H1 (cell line): ENCODE measurements at regions not wholly inside any gene's neighbourhood (a gene's known extent, or its start where the extent isn't known, plus 50 kb on each side); places are given as distances from the start of the nearest gene placed in this dataset.

Experiments
- CTCF ChIA-PET: fragments of 300-600 bp; sonication (Branson Sonifier 250); formaldehyde crosslinking; loops from one replicate; lab custom pipeline; 2021; ENCODE audit not compliant: partially characterized antibody; lab: Charles Lee
- POLR2A ChIA-PET: fragments of 300-600 bp; sonication (Branson Sonifier 250); formaldehyde crosslinking; loops from one replicate; lab custom pipeline; 2021; ENCODE audit warnings: inconsistent platforms; ENCODE audit not compliant: partially characterized antibody; lab: Charles Lee
- DNase-seq, 2 experiments: peaks; one replicate each; pipeline versions ENCODE4 v3.0.0 to v3.0.0-alpha.2; 2010 to 2022; ENCODE audit warnings: low spot score in 2 of 2, low read depth in 1 of 2, mixed read lengths in 1 of 2
- FAIRE-seq: peaks from 2 replicates; lab custom pipeline; 2011; peaks lifted over from hg19 to GRCh38; lab: Jason Lieb, UNC
- H2AFZ ChIP-seq: 2 replicates; pipeline ENCODE4 v1.8.1; 2012; ENCODE audit warnings: low read length, inconsistent platforms
- H2AK5ac ChIP-seq: 2 replicates; pipeline ENCODE4 v1.6.1; 2013; ENCODE audit warnings: low read depth, low read length
- H2BK120ac ChIP-seq: replicated peaks from 2 replicates; pipeline ENCODE3; 2013; ENCODE audit warnings: low read depth, low read length, inconsistent platforms
- H2BK12ac ChIP-seq: 2 replicates; pipeline ENCODE4 v1.6.1; 2013; ENCODE audit warnings: low read depth, low read length
- H2BK15ac ChIP-seq: 2 replicates; pipeline ENCODE4 v1.6.1; 2013; ENCODE audit warnings: low read length
- H2BK20ac ChIP-seq: 2 replicates; pipeline ENCODE4 v1.6.1; 2013; ENCODE audit warnings: low read length
- H2BK5ac ChIP-seq: 2 replicates; pipeline ENCODE4 v1.6.1; 2013; ENCODE audit warnings: low read depth, low read length
- H3K14ac ChIP-seq: 2 replicates; pipeline ENCODE4 v1.6.1; 2013; ENCODE audit warnings: inconsistent platforms; ENCODE audit not compliant: insufficient read length
- H3K18ac ChIP-seq: 2 replicates; pipeline ENCODE4 v1.6.1; 2013; ENCODE audit warnings: low read length; ENCODE audit errors: extremely low read depth
- H3K23ac ChIP-seq: 2 replicates; pipeline ENCODE4 v1.6.1; 2013; ENCODE audit warnings: inconsistent platforms; ENCODE audit not compliant: insufficient read length
- H3K23me2 ChIP-seq: 2 replicates; pipeline ENCODE4 v1.6.1; 2013; ENCODE audit warnings: low read depth, low read length
- H3K27ac ChIP-seq: 2 replicates; pipeline ENCODE4 v1.6.1; 2011; ENCODE audit warnings: low read depth, low read length, inconsistent platforms
- H3K27me3 ChIP-seq, 4 experiments: replicated peaks in 1 of 4; 1 replicate in 1 of 4; 2 replicates in 3 of 4; pipeline versions ENCODE4 v1.6.1 to v1.8.1; 2011 to 2013; ENCODE audit warnings: low read length in 3 of 4, mild to moderate bottlenecking in 3 of 4, inconsistent platforms in 2 of 4, mixed read lengths in 2 of 4, moderate library complexity in 1 of 4; ENCODE audit not compliant: control insufficient read depth in 3 of 4, insufficient read depth in 3 of 4; ENCODE audit errors: extremely low read depth in 1 of 4
- H3K36me3 ChIP-seq, 4 experiments: 2 replicates each; pipeline versions ENCODE4 v1.6.1 to v1.8.1; 2011 to 2013; ENCODE audit warnings: mild to moderate bottlenecking in 4 of 4, low read length in 3 of 4, moderate library complexity in 2 of 4, control low read depth in 1 of 4, inconsistent platforms in 1 of 4; ENCODE audit not compliant: insufficient read depth in 4 of 4, control insufficient read depth in 2 of 4
- H3K4ac ChIP-seq: replicated peaks from 2 replicates; pipeline ENCODE3; 2013; ENCODE audit warnings: low read length, low read depth, mixed read lengths, inconsistent platforms; ENCODE audit not compliant: insufficient read length
- H3K4me1 ChIP-seq, 4 experiments: replicated peaks in 1 of 4; 1 replicate in 1 of 4; 2 replicates in 3 of 4; pipeline versions ENCODE4 v1.6.1 to v1.8.1; 2011 to 2013; ENCODE audit warnings: low read length in 3 of 4, inconsistent platforms in 2 of 4, mixed read lengths in 1 of 4; ENCODE audit not compliant: insufficient read depth in 4 of 4, control insufficient read depth in 3 of 4
- H3K4me2 ChIP-seq, 2 experiments: 2 replicates each; pipeline versions ENCODE4 v1.6.1 to v1.8.1; 2011 to 2013; ENCODE audit warnings: low read depth in 2 of 2, low read length in 2 of 2, control low read depth in 1 of 2, inconsistent platforms in 1 of 2, mild to moderate bottlenecking in 1 of 2; ENCODE audit not compliant: insufficient read depth in 1 of 2
- H3K4me3 ChIP-seq, 4 experiments: fragments of 200-600, 300-600 bp in 1 of 4; sonication (generic), shearing (Covaris generic), sonication (Bioruptor Twin) in 1 of 4; 2 replicates each; pipeline versions ENCODE4 v1.5.1 to v1.8.1; 2011 to 2016; ENCODE audit warnings: low read length in 4 of 4, low read depth in 3 of 4, control low read depth in 2 of 4, inconsistent platforms in 2 of 4, mild to moderate bottlenecking in 2 of 4, mixed read lengths in 1 of 4, moderate library complexity in 1 of 4; ENCODE audit not compliant: insufficient read depth in 2 of 4; ENCODE audit errors: extremely low read depth in 1 of 4
- H3K56ac ChIP-seq: replicated peaks from 2 replicates; pipeline ENCODE3; 2013; ENCODE audit warnings: low read depth, mild to moderate bottlenecking, mixed read lengths, low read length, inconsistent platforms; ENCODE audit not compliant: insufficient read length
- H3K79me1 ChIP-seq: 2 replicates; pipeline ENCODE4 v1.6.1; 2013; ENCODE audit warnings: low read depth, low read length, control low read depth
- H3K79me2 ChIP-seq, 2 experiments: 2 replicates each; pipeline versions ENCODE4 v1.6.1 to v1.8.1; 2012 to 2013; ENCODE audit warnings: low read length in 2 of 2, mild to moderate bottlenecking in 2 of 2, inconsistent platforms in 1 of 2; ENCODE audit not compliant: insufficient read depth in 2 of 2, control insufficient read depth in 1 of 2
- H3K9ac ChIP-seq, 4 experiments: replicated peaks in 1 of 4; 1 replicate in 1 of 4; 2 replicates in 3 of 4; pipeline versions ENCODE4 v1.6.1 to v1.8.1; 2011 to 2013; ENCODE audit warnings: low read depth in 3 of 4, low read length in 3 of 4, control low read depth in 2 of 4, mild to moderate bottlenecking in 2 of 4, moderate library complexity in 2 of 4, inconsistent platforms in 1 of 4; ENCODE audit errors: extremely low read depth in 1 of 4
- H3K9me3 ChIP-seq, 2 experiments: 2 replicates each; pipeline versions ENCODE4 v1.6.1 to v1.8.1; 2012 to 2013; ENCODE audit warnings: mild to moderate bottlenecking in 2 of 2, moderate library complexity in 2 of 2, control low read depth in 1 of 2, inconsistent platforms in 1 of 2, low read depth in 1 of 2, low read length in 1 of 2, mixed read lengths in 1 of 2; ENCODE audit not compliant: insufficient read depth in 2 of 2
- H4K20me1 ChIP-seq, 2 experiments: replicated peaks in 1 of 2; 2 replicates each; pipeline versions ENCODE3 to v1.8.1; 2011 to 2013; ENCODE audit warnings: inconsistent platforms in 2 of 2, low read length in 2 of 2, mild to moderate bottlenecking in 1 of 2; ENCODE audit not compliant: insufficient read depth in 2 of 2, control insufficient read depth in 1 of 2
- H4K5ac ChIP-seq: 2 replicates; pipeline ENCODE4 v1.6.1; 2013; ENCODE audit warnings: low read length, low read depth, mixed read lengths, inconsistent platforms; ENCODE audit not compliant: insufficient read length
- H4K8ac ChIP-seq: 2 replicates; pipeline ENCODE4 v1.8.0; 2013; ENCODE audit warnings: mild to moderate bottlenecking, moderate library complexity, low read length, inconsistent platforms; ENCODE audit not compliant: insufficient read depth; ENCODE audit errors: extremely low read depth
- H4K91ac ChIP-seq: replicated peaks from 2 replicates; pipeline ENCODE3; 2013; ENCODE audit warnings: low read length, mixed read lengths, inconsistent platforms; ENCODE audit not compliant: insufficient read length
- BACH1 ChIP-seq: IDR thresholded peaks from 2 replicates; pipeline ENCODE4 v1.6.1; 2012; ENCODE audit warnings: low read length, improper control_type of control experiment
- JUN ChIP-seq: IDR thresholded peaks from 2 replicates; pipeline ENCODE4 v1.6.1; 2011; ENCODE audit warnings: low read depth, mild to moderate bottlenecking, improper control_type of control experiment, low read length
- RXRA ChIP-seq: IDR thresholded peaks from 2 replicates; pipeline ENCODE4 v1.6.1; 2011; ENCODE audit warnings: low read depth, mild to moderate bottlenecking, low read length, moderate library complexity; ENCODE audit not compliant: insufficient read depth
- SP1 ChIP-seq: IDR thresholded peaks from 2 replicates; pipeline ENCODE4 v1.6.1; 2011; ENCODE audit warnings: low read depth, low read length
- TAF1 ChIP-seq: IDR thresholded peaks from 2 replicates; pipeline ENCODE4 v1.6.1; 2011; ENCODE audit warnings: mild to moderate bottlenecking, low read depth, low read length
- TCF12 ChIP-seq: IDR thresholded peaks from 2 replicates; pipeline ENCODE4 v1.6.1; 2011; ENCODE audit warnings: low read depth, mild to moderate bottlenecking, low read length
- TEAD4 ChIP-seq: IDR thresholded peaks from 2 replicates; pipeline ENCODE4 v1.6.1; 2012; ENCODE audit warnings: low read depth, low read length, inconsistent platforms, mixed read lengths
- WGBS, 2 experiments: shearing (Covaris generic) in 1 of 2; methylation state at CpG; one replicate each; pipeline versions ENCODE4 v1.1.6 to v1.1.7; 2013 to 2015; ENCODE audit warnings: low lambda C conversion rate in 2 of 2, mixed read lengths in 2 of 2, inconsistent platforms in 1 of 2, low coverage in 1 of 2, missing lambda C conversion rate in 1 of 2; ENCODE audit not compliant: insufficient replicate concordance in 2 of 2, insufficient coverage in 1 of 2, insufficient read length in 1 of 2; ENCODE audit errors: extremely low coverage in 1 of 2, missing lambda C conversion rate in 1 of 2; 5-methylcytosine and 5-hydroxymethylcytosine counted together

DNA sequence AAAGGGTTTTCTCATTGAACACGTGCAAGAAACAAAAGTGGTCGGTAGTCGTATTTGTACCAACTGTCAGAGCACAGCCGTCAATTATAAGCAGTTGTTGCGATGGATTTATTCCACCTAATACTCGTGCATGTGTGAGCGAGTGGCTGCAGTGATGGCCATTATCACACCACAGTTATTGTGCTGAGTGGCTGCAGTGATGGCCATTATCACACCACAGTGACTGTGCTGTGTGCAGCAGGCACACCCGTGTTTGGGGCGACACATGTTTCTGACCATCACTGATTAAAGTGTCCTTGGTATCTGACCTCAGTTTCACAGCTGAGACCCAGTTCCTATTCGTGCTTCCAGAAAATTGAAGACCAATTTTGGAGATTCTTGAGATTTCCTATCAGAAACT lies 142.9 kb upstream of the PFKP start:
- no peaks in the 10 kb centered on the region; a peak in 1 of 4 replicates for H3K9me3 ChIP-seq
- no peak overlapping the region for H2BK20ac ChIP-seq
- CTCF ChIA-PET = interaction anchor here (3.2 to 6.7 kb wide), 2 partner anchors 53 to 120 kb away, joined by 28 to 59 read pairs; no protein-coding TSS in a partner anchor
- no peaks in the 10 kb centered on the region for H3K79me2 ChIP-seq
- no peak overlapping the region for H3K18ac ChIP-seq
- no peak overlapping the region for H2AK5ac ChIP-seq
- no peak overlapping the region for H3K23ac ChIP-seq
- WGBS, 2 experiments = 90% methylated on average over 10 of the region's 10 CpGs; no CpG with 5 or more reads in 1 of the 2 experiments
- H3K79me1 ChIP-seq = no peaks in the 10 kb centered on the region
- H3K4me3 ChIP-seq = no peak overlapping the region
- H4K20me1 ChIP-seq = no peaks in the 10 kb centered on the region
- H3K23me2 ChIP-seq = no peaks in the 10 kb centered on the region
- POLR2A ChIA-PET = no interaction called here
- H4K91ac ChIP-seq = no peak overlapping the region
- DNase-seq = no peak
- H4K8ac ChIP-seq = no peak overlapping the region
- H3K4ac ChIP-seq = no peak overlapping the region
- no peak overlapping the region for H2BK120ac ChIP-seq
- H3K4me1 ChIP-seq = peaks cover 0 to 6% (median 3%) of the 10 kb centered on the region in 4 experiments; a peak in 4 of 7 replicates
- no peak overlapping the region for H3K27ac ChIP-seq
- no peak overlapping the region for H2BK15ac ChIP-seq
- H2BK12ac ChIP-seq = no peak overlapping the region
- H3K27me3 ChIP-seq = peaks cover 0 to 2% (median 0%) of the 10 kb centered on the region in 4 experiments; a peak in 2 of 7 replicates
- H3K14ac ChIP-seq = no peak overlapping the region
- no peak overlapping the region for H2AFZ ChIP-seq
- no peak for FAIRE-seq
- H4K5ac ChIP-seq = no peak overlapping the region
- H3K9ac ChIP-seq = no peak overlapping the region
- H2BK5ac ChIP-seq = no peak overlapping the region
- H3K36me3 ChIP-seq = no peaks in the 10 kb centered on the region
- no peak overlapping the region for H3K56ac ChIP-seq
- no peak overlapping the region for H3K4me2 ChIP-seq
- TF ChIP-seq JUN (no peak), TEAD4 (no peak), TAF1 (no peak), BACH1 (no peak), TCF12 (no peak), SP1 (no peak), RXRA (no peak)
